Mucosa of descending colon (tissue), 3 donors: ENCODE measurements at regions not wholly inside any gene's neighbourhood (a gene's known extent, or its start where the extent isn't known, plus 50 kb on each side); places are given as distances from the start of the nearest gene placed in this dataset.

Source experiments
- ATAC-seq: fragments of 200-7000 bp; cut with Tn5 transposase; one replicate; pipeline ENCODE4 v1.9.1; 2020; ENCODE audit warnings: mild to moderate bottlenecking, moderate library complexity
- DNase-seq, 3 donors: peaks; one replicate each; pipeline ENCODE4 v3.0.0-alpha.2; 2020
- H3K36me3 ChIP-seq: fragments of 200-600 bp; one replicate; pipeline ENCODE4 v1.8.0; 2021; ENCODE audit warnings: low read depth, mild to moderate bottlenecking
- H3K4me1 ChIP-seq: fragments of 200-600 bp; one replicate; pipeline ENCODE4 v1.8.0; 2021; ENCODE audit warnings: low read depth, mild to moderate bottlenecking
- H3K4me3 ChIP-seq: fragments of 200-600 bp; one replicate; pipeline ENCODE4 v1.8.0; 2021; ENCODE audit warnings: mild to moderate bottlenecking
- H3K9me3 ChIP-seq: fragments of 200-600 bp; one replicate; pipeline ENCODE4 v1.8.0; 2021; ENCODE audit warnings: mild to moderate bottlenecking
- CTCF ChIP-seq: fragments of 200-600 bp; IDR thresholded peaks from one replicate; pipeline ENCODE4 v1.8.0; 2022; ENCODE audit warnings: antibody characterized with exemption, mild to moderate bottlenecking
- intact Hi-C, 2 donors: fragments of 100-400 bp; cut with DNase I in 1 of 2; cut with micrococcal nuclease in 1 of 2; formaldehyde crosslinking; loops; one replicate each; pipeline versions ENCODE4 v1.11.0 to v1.11.1; 2022; cut with DNase I, micrococcal nuclease
- donor health status: DM: no; HTN: no; CAD: no; lungs with moderate emphysema.
- donor health status: DM: no; HTN: no; CAD: no.
- donor health status: DM: no; HTN: yes; CAD: no.

GRCh38 chrX:84611843-84612636, 109.8 kb upstream of the HDX start:
- intact Hi-C loops = no loop called here
- ATAC-seq = no peak
- Histone ChIP-seq H3K4me3 (no peak overlapping the region), H3K9me3 (no peaks in the 10 kb centered on the region), H3K36me3 (no peaks in the 10 kb centered on the region), H3K4me1 (no peaks in the 10 kb centered on the region)
- TF ChIP-seq CTCF = no peak
- no peak for DNase-seq

- ATAC-seq (no peak), DNase-seq (no peak)
- TF ChIP-seq CTCF = no peak
- H3K9me3 ChIP-seq = no peaks in the 10 kb centered on the region
- no peak overlapping the region for H3K4me3 ChIP-seq
- no peaks in the 10 kb centered on the region for H3K4me1 ChIP-seq
- intact Hi-C loops = no loop called here
- H3K36me3 ChIP-seq = no peaks in the 10 kb centered on the region
Observed at GRCh38 chrX:84634201-84634782, 132.0 kb upstream of the HDX start.

GRCh38 chrX:84666086-84666485, 163.8 kb upstream of the HDX start:
- no peak for TF ChIP-seq CTCF
- Histone ChIP-seq H3K4me3 (no peak overlapping the region), H3K4me1 (no peaks in the 10 kb centered on the region), H3K9me3 (no peaks in the 10 kb centered on the region), H3K36me3 (no peaks in the 10 kb centered on the region)
- ATAC-seq (no peak), DNase-seq (no peak)
- intact Hi-C loops = no loop called here

GRCh38 chrX:84690228-84690627, 188.0 kb upstream of the HDX start:
- intact Hi-C loops = no loop called here
- no peaks in the 10 kb centered on the region for H3K36me3 ChIP-seq
- peak; percentile 36 for ATAC-seq
- peak in 1 of 3 donors; percentile 8 for DNase-seq
- H3K4me1 ChIP-seq = no peaks in the 10 kb centered on the region
- no peaks in the 10 kb centered on the region for H3K9me3 ChIP-seq
- no peak overlapping the region for H3K4me3 ChIP-seq
- TF ChIP-seq CTCF = no peak

- H3K9me3 ChIP-seq = no peaks in the 10 kb centered on the region
- H3K4me3 ChIP-seq = no peak overlapping the region
- intact Hi-C loops = no loop called here
- H3K36me3 ChIP-seq = no peaks in the 10 kb centered on the region
- no peak for ATAC-seq
- H3K4me1 ChIP-seq = no peaks in the 10 kb centered on the region
- no peak for DNase-seq
- no peak for TF ChIP-seq CTCF
Observed at GRCh38 chrX:84709987-84710386, 207.7 kb upstream of the HDX start.
